Central memory CD8-positive, alpha-beta T cell (primary cell): ENCODE measurements at regions not wholly inside any gene's neighbourhood (a gene's known extent, or its start where the extent isn't known, plus 50 kb on each side); places are given as distances from the start of the nearest gene placed in this dataset.

Experiments
- ATAC-seq: fragments of 150-1000 bp; cut with Tn5 transposase; replicated peaks from 2 replicates; pipeline ENCODE4 v1.10.0; 2022; ENCODE audit warnings: mild to moderate bottlenecking, moderate FRiP score, moderate number of reproducible peaks; ENCODE audit not compliant: poor library complexity, severe bottlenecking; ENCODE audit errors: extremely low read depth
- DNase-seq, 2 donors: peaks; one replicate each; pipeline ENCODE4 v3.0.0; 2021; ENCODE audit warnings: low spot score in 2 of 2
- H3K27ac Mint-ChIP-seq: one replicate; pipeline ENCODE4 v1.8.0; 2022; ENCODE audit warnings: low read depth, mild to moderate bottlenecking, moderate library complexity, mixed read lengths
- H3K27me3 Mint-ChIP-seq: one replicate; pipeline ENCODE4 v1.8.0; 2022; ENCODE audit warnings: mixed read lengths
- H3K36me3 Mint-ChIP-seq: one replicate; pipeline ENCODE4 v1.8.0; 2022; ENCODE audit warnings: mild to moderate bottlenecking, moderate library complexity, mixed read lengths; ENCODE audit not compliant: insufficient read depth
- H3K4me1 Mint-ChIP-seq: one replicate; pipeline ENCODE4 v1.8.0; 2022; ENCODE audit warnings: mixed read lengths
- H3K4me3 Mint-ChIP-seq: one replicate; pipeline ENCODE4 v1.8.0; 2022; ENCODE audit warnings: mild to moderate bottlenecking, moderate library complexity, mixed read lengths
- H3K9me3 Mint-ChIP-seq: one replicate; pipeline ENCODE4 v1.8.0; 2022; ENCODE audit warnings: mixed read lengths

GRCh38 chr14:27370074-27370473, 772.2 kb upstream of the NOVA1 start:
- Mint-ChIP-seq H3K36me3 (no peaks in the 10 kb centered on the region), H3K27me3 (no peaks in the 10 kb centered on the region), H3K4me3 (no peak overlapping the region), H3K27ac (no peak overlapping the region), H3K9me3 (no peaks in the 10 kb centered on the region), H3K4me1 (no peaks in the 10 kb centered on the region)
- ATAC-seq (no peak), DNase-seq (no peak)

GRCh38 chr14:27370775-27371174, 772.9 kb upstream of the NOVA1 start:
- Mint-ChIP-seq H3K27me3 (no peaks in the 10 kb centered on the region), H3K9me3 (no peaks in the 10 kb centered on the region), H3K4me3 (no peak overlapping the region), H3K27ac (no peak overlapping the region), H3K4me1 (no peaks in the 10 kb centered on the region), H3K36me3 (no peaks in the 10 kb centered on the region)
- ATAC-seq (no peak), DNase-seq (no peak)

GRCh38 chr14:27371209-27371608, 773.4 kb upstream of the NOVA1 start:
- no peak for ATAC-seq
- H3K36me3 Mint-ChIP-seq, result no peaks in the 10 kb centered on the region
- H3K4me1 Mint-ChIP-seq, result no peaks in the 10 kb centered on the region
- H3K4me3 Mint-ChIP-seq, result no peak overlapping the region
- H3K27ac Mint-ChIP-seq, result no peak overlapping the region
- H3K27me3 Mint-ChIP-seq, result no peaks in the 10 kb centered on the region
- peaks cover 3% of the 10 kb centered on the region for H3K9me3 Mint-ChIP-seq
- no peak for DNase-seq

- Mint-ChIP-seq H3K9me3 (peaks cover 8% of the 10 kb centered on the region), H3K27me3 (no peaks in the 10 kb centered on the region), H3K4me3 (no peak overlapping the region), H3K27ac (no peak overlapping the region), H3K36me3 (no peaks in the 10 kb centered on the region), H3K4me1 (no peaks in the 10 kb centered on the region)
- ATAC-seq, result no peak
- DNase-seq, result no peak
Measured at GRCh38 chr14:27371868-27372267, 774.0 kb upstream of the NOVA1 start.

GRCh38 chr14:27372771-27373170, 774.9 kb upstream of the NOVA1 start:
- ATAC-seq (no peak), DNase-seq (no peak)
- Mint-ChIP-seq H3K4me3 (no peak overlapping the region), H3K27me3 (no peaks in the 10 kb centered on the region), H3K4me1 (no peaks in the 10 kb centered on the region), H3K36me3 (no peaks in the 10 kb centered on the region), H3K9me3 (peaks cover 17% of the 10 kb centered on the region), H3K27ac (no peak overlapping the region)

- Mint-ChIP-seq H3K27ac (no peak overlapping the region), H3K4me1 (no peaks in the 10 kb centered on the region), H3K27me3 (no peaks in the 10 kb centered on the region), H3K36me3 (no peaks in the 10 kb centered on the region), H3K9me3 (peaks cover 25% of the 10 kb centered on the region), H3K4me3 (no peak overlapping the region)
- no peak for DNase-seq
- no peak for ATAC-seq
Measured at GRCh38 chr14:27384124-27384523, 786.3 kb upstream of the NOVA1 start.

- Mint-ChIP-seq H3K36me3 (no peaks in the 10 kb centered on the region), H3K4me3 (no peak overlapping the region), H3K27ac (no peak overlapping the region), H3K27me3 (no peaks in the 10 kb centered on the region), H3K4me1 (no peaks in the 10 kb centered on the region), H3K9me3 (peaks cover 21% of the 10 kb centered on the region)
- DNase-seq, result no peak
- no peak for ATAC-seq
Measured at GRCh38 chr14:27386391-27386790, 788.6 kb upstream of the NOVA1 start.

- H3K9me3 Mint-ChIP-seq, result peaks cover 21% of the 10 kb centered on the region
Measured at GRCh38 chr14:27387463-27387862, 789.6 kb upstream of the NOVA1 start.

GRCh38 chr14:27389402-27389801, 791.6 kb upstream of the NOVA1 start:
- H3K4me3 Mint-ChIP-seq, result no peak overlapping the region
- ATAC-seq, result no peak
- no peaks in the 10 kb centered on the region for H3K36me3 Mint-ChIP-seq
- no peak overlapping the region for H3K27ac Mint-ChIP-seq
- H3K27me3 Mint-ChIP-seq, result no peaks in the 10 kb centered on the region
- H3K9me3 Mint-ChIP-seq, result peaks cover 21% of the 10 kb centered on the region
- no peaks in the 10 kb centered on the region for H3K4me1 Mint-ChIP-seq
- DNase-seq, result no peak

More at GRCh38 chr14:27387463-27387862, 789.6 kb upstream of the NOVA1 start:
- H3K4me1 Mint-ChIP-seq, result no peaks in the 10 kb centered on the region
- no peaks in the 10 kb centered on the region for H3K36me3 Mint-ChIP-seq
- no peak overlapping the region for H3K27ac Mint-ChIP-seq
- ATAC-seq, result no peak
- H3K4me3 Mint-ChIP-seq, result no peak overlapping the region
- H3K27me3 Mint-ChIP-seq, result no peaks in the 10 kb centered on the region
- no peak for DNase-seq

- Mint-ChIP-seq H3K4me1 (no peaks in the 10 kb centered on the region), H3K9me3 (peaks cover 20% of the 10 kb centered on the region), H3K27ac (no peak overlapping the region), H3K27me3 (no peaks in the 10 kb centered on the region), H3K4me3 (no peak overlapping the region), H3K36me3 (no peaks in the 10 kb centered on the region)
- ATAC-seq (no peak), DNase-seq (no peak)
Measured at GRCh38 chr14:27390155-27390554, 792.3 kb upstream of the NOVA1 start.

GRCh38 chr14:27391331-27391730, 793.5 kb upstream of the NOVA1 start:
- Mint-ChIP-seq H3K27me3 (no peaks in the 10 kb centered on the region), H3K27ac (no peak overlapping the region), H3K4me1 (no peaks in the 10 kb centered on the region), H3K36me3 (no peaks in the 10 kb centered on the region), H3K4me3 (no peak overlapping the region), H3K9me3 (peaks cover 18% of the 10 kb centered on the region)
- ATAC-seq (no peak), DNase-seq (no peak)

- no peak for ATAC-seq
- Mint-ChIP-seq H3K27ac (no peak overlapping the region), H3K4me3 (no peak overlapping the region), H3K36me3 (no peaks in the 10 kb centered on the region), H3K27me3 (no peaks in the 10 kb centered on the region), H3K9me3 (peaks cover 18% of the 10 kb centered on the region), H3K4me1 (no peaks in the 10 kb centered on the region)
- DNase-seq, result no peak
Measured at GRCh38 chr14:27392153-27392552, 794.3 kb upstream of the NOVA1 start.

GRCh38 chr14:27409944-27410343, 812.1 kb upstream of the NOVA1 start:
- Mint-ChIP-seq H3K27ac (no peak overlapping the region), H3K36me3 (no peaks in the 10 kb centered on the region), H3K9me3 (peaks cover 20% of the 10 kb centered on the region), H3K4me1 (no peaks in the 10 kb centered on the region), H3K27me3 (no peaks in the 10 kb centered on the region), H3K4me3 (no peak overlapping the region)
- no peak for ATAC-seq
- DNase-seq, result no peak

- Mint-ChIP-seq H3K27ac (no peak overlapping the region), H3K9me3 (peaks cover 20% of the 10 kb centered on the region), H3K27me3 (no peaks in the 10 kb centered on the region), H3K36me3 (no peaks in the 10 kb centered on the region), H3K4me3 (no peak overlapping the region), H3K4me1 (no peaks in the 10 kb centered on the region)
- DNase-seq (no peak), ATAC-seq (no peak)
Measured at GRCh38 chr14:27410981-27411380, 813.1 kb upstream of the NOVA1 start.
